H1 (cell line): ENCODE measurements at regions not wholly inside any gene's neighbourhood (a gene's known extent, or its start where the extent isn't known, plus 50 kb on each side); places are given as distances from the start of the nearest gene placed in this dataset.

ENCODE experiments used
- TF ChIP-seq, protein P1 (sequence below): fragments of 300-600 bp; sonication (generic); IDR thresholded peaks from 2 replicates; pipeline ENCODE4 v1.7.1; 2012; ENCODE audit warnings: low read length, moderate library complexity, mild to moderate bottlenecking, inconsistent platforms; ENCODE audit not compliant: insufficient replicate concordance

- TF ChIP-seq, protein P1, sequence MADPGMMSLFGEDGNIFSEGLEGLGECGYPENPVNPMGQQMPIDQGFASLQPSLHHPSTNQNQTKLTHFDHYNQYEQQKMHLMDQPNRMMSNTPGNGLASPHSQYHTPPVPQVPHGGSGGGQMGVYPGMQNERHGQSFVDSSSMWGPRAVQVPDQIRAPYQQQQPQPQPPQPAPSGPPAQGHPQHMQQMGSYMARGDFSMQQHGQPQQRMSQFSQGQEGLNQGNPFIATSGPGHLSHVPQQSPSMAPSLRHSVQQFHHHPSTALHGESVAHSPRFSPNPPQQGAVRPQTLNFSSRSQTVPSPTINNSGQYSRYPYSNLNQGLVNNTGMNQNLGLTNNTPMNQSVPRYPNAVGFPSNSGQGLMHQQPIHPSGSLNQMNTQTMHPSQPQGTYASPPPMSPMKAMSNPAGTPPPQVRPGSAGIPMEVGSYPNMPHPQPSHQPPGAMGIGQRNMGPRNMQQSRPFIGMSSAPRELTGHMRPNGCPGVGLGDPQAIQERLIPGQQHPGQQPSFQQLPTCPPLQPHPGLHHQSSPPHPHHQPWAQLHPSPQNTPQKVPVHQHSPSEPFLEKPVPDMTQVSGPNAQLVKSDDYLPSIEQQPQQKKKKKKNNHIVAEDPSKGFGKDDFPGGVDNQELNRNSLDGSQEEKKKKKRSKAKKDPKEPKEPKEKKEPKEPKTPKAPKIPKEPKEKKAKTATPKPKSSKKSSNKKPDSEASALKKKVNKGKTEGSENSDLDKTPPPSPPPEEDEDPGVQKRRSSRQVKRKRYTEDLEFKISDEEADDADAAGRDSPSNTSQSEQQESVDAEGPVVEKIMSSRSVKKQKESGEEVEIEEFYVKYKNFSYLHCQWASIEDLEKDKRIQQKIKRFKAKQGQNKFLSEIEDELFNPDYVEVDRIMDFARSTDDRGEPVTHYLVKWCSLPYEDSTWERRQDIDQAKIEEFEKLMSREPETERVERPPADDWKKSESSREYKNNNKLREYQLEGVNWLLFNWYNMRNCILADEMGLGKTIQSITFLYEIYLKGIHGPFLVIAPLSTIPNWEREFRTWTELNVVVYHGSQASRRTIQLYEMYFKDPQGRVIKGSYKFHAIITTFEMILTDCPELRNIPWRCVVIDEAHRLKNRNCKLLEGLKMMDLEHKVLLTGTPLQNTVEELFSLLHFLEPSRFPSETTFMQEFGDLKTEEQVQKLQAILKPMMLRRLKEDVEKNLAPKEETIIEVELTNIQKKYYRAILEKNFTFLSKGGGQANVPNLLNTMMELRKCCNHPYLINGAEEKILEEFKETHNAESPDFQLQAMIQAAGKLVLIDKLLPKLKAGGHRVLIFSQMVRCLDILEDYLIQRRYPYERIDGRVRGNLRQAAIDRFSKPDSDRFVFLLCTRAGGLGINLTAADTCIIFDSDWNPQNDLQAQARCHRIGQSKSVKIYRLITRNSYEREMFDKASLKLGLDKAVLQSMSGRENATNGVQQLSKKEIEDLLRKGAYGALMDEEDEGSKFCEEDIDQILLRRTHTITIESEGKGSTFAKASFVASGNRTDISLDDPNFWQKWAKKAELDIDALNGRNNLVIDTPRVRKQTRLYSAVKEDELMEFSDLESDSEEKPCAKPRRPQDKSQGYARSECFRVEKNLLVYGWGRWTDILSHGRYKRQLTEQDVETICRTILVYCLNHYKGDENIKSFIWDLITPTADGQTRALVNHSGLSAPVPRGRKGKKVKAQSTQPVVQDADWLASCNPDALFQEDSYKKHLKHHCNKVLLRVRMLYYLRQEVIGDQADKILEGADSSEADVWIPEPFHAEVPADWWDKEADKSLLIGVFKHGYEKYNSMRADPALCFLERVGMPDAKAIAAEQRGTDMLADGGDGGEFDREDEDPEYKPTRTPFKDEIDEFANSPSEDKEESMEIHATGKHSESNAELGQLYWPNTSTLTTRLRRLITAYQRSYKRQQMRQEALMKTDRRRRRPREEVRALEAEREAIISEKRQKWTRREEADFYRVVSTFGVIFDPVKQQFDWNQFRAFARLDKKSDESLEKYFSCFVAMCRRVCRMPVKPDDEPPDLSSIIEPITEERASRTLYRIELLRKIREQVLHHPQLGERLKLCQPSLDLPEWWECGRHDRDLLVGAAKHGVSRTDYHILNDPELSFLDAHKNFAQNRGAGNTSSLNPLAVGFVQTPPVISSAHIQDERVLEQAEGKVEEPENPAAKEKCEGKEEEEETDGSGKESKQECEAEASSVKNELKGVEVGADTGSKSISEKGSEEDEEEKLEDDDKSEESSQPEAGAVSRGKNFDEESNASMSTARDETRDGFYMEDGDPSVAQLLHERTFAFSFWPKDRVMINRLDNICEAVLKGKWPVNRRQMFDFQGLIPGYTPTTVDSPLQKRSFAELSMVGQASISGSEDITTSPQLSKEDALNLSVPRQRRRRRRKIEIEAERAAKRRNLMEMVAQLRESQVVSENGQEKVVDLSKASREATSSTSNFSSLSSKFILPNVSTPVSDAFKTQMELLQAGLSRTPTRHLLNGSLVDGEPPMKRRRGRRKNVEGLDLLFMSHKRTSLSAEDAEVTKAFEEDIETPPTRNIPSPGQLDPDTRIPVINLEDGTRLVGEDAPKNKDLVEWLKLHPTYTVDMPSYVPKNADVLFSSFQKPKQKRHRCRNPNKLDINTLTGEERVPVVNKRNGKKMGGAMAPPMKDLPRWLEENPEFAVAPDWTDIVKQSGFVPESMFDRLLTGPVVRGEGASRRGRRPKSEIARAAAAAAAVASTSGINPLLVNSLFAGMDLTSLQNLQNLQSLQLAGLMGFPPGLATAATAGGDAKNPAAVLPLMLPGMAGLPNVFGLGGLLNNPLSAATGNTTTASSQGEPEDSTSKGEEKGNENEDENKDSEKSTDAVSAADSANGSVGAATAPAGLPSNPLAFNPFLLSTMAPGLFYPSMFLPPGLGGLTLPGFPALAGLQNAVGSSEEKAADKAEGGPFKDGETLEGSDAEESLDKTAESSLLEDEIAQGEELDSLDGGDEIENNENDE, result no peak
- TF ChIP-seq, all 59 proteins: peak for 0
Measured at GRCh38 chr14:76551906-76552305, 176.0 kb downstream of the ESRRB start (continued).
